ENCODE measurements at regions not wholly inside any gene's neighbourhood (a gene's known extent, or its start where the extent isn't known, plus 50 kb on each side); places are given as distances from the start of the nearest gene placed in this dataset.
"Not testable (repeated sequence)": the region's sequence is repeated elsewhere in the genome, so short reads cannot be mapped to it uniquely, and the experiment has no call there.

DNA sequence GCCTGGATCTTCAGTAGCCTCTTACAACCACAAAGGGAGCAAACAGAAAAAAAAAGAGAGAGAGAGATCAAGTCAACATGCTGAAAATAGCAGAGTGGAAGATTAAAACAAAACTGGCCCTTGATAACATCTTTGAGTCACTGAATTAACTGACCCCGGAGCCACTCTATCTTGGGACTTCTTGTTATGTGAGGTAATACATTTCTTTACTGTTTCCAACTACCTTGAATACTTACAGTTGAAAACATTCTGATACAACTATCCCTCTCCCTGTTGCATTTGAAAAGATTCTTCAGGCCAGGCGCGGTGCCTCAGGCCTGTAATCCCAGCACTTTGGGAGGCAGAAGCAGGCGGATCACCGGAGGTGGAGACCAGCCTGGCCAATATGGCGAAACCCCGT is 208.1 kb downstream of the MEMO1 start:
- Histone ChIP-seq H3K36me3 (ENCODE audit: control insufficient read depth, insufficient read depth, low read length) (no peaks in the 10 kb centered on the region), H3K4me3 (ENCODE audit: low read depth, low read length) (no peak overlapping the region), H3K27me3 (ENCODE audit: control insufficient read depth, insufficient read depth, low read length) (no peaks in the 10 kb centered on the region)
- no peak for DNase-seq (ENCODE audit: low read depth)
- ChIA-PET CTCF (interaction anchor here (0.6 kb wide), 1 partner anchor 160 kb away, joined by 3 read pairs; no protein-coding TSS in a partner anchor), POLR2A (no interaction called here)
- TF ChIP-seq, protein P1, sequence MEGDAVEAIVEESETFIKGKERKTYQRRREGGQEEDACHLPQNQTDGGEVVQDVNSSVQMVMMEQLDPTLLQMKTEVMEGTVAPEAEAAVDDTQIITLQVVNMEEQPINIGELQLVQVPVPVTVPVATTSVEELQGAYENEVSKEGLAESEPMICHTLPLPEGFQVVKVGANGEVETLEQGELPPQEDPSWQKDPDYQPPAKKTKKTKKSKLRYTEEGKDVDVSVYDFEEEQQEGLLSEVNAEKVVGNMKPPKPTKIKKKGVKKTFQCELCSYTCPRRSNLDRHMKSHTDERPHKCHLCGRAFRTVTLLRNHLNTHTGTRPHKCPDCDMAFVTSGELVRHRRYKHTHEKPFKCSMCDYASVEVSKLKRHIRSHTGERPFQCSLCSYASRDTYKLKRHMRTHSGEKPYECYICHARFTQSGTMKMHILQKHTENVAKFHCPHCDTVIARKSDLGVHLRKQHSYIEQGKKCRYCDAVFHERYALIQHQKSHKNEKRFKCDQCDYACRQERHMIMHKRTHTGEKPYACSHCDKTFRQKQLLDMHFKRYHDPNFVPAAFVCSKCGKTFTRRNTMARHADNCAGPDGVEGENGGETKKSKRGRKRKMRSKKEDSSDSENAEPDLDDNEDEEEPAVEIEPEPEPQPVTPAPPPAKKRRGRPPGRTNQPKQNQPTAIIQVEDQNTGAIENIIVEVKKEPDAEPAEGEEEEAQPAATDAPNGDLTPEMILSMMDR (IDR thresholded peaks at IDR 0.05; ENCODE audit: insufficient read depth, low read depth, low read length) = no peak

DNA sequence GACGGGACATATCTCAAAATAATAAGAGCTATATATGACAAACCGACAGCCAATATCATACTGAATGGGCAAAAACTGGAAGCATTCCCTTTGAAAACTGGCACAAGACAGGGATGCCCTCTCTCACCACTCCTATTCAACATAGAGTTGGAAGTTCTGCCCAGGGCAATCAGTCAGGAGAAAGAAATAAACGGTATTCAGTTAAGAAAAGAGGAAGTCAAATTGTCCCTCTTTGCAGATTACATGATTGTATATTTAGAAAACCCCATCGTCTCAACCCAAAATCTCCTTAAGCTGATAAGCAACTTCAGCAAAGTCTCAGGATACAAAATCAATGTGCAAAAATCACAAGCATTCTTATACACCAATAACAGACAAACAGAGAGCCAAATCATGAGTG is 211.5 kb downstream of the MEMO1 start:
- POLR2A ChIA-PET; CTCF ChIA-PET; DNase-seq (ENCODE audit: low read depth); H3K36me3 ChIP-seq (ENCODE audit: control insufficient read depth, insufficient read depth, low read length); H3K27me3 ChIP-seq (ENCODE audit: control insufficient read depth, insufficient read depth, low read length); H3K4me3 ChIP-seq (ENCODE audit: low read depth, low read length): not testable (repeated sequence)

DNA sequence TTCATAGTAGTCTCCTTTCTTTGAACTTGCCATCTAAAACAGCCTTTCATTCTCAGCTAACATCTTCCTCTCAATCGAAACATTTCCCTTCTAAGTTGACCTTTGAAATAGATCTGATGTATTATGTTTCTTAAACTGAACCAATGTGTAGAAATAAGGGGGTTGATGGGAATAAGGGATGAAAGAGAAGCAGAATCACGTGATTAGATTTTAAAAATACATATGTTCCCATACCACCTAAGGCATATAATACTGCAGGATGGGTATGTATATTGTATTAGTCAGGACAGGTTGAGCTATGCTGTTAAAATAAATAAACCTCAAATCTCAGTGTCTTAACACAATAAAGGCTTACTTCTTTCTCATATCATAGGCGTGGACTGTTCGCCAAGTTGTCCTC is 207.5 kb upstream of the SRD5A2 start:
- CTCF ChIA-PET = no interaction called here

DNA sequence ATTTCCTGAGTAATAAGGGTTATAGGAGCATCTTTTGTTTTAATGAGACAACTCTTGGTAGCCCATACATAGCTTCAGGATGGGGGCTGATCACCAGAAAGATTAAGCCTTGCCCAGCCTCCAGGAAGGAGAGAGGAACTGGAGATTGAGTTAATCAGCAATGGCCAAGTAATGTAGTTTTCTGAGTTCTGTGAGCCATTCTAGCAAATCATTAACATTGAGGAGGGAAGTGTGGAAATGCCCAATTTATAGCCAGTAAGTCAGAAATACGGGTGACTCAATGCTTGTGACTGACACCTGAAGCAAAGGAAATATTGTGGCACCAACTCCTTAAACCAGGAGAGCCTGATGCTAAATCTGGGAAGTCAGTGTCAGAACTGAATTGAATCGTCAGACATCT is 205.1 kb upstream of the SRD5A2 start:
- no peaks in the 10 kb centered on the region for H3K36me3 ChIP-seq (ENCODE audit: control insufficient read depth, insufficient read depth, low read length)
- H3K27me3 ChIP-seq (ENCODE audit: control insufficient read depth, insufficient read depth, low read length) = no peaks in the 10 kb centered on the region
- TF ChIP-seq, protein P1 (IDR thresholded peaks at IDR 0.05; ENCODE audit: insufficient read depth, low read depth, low read length) = no peak
- no peak overlapping the region for H3K4me3 ChIP-seq (ENCODE audit: low read depth, low read length)
- ChIA-PET CTCF (no interaction called here), POLR2A (no interaction called here)
- no peak for DNase-seq (ENCODE audit: low read depth)

More for the DNA sequence above, 207.5 kb upstream of the SRD5A2 start:
- H3K4me3 ChIP-seq (ENCODE audit: low read depth, low read length) = no peak overlapping the region
- DNase-seq (ENCODE audit: low read depth) = no peak
- TF ChIP-seq, protein P1 (IDR thresholded peaks at IDR 0.05; ENCODE audit: insufficient read depth, low read depth, low read length) = no peak
- no peaks in the 10 kb centered on the region for H3K36me3 ChIP-seq (ENCODE audit: control insufficient read depth, insufficient read depth, low read length)
- no peaks in the 10 kb centered on the region for H3K27me3 ChIP-seq (ENCODE audit: control insufficient read depth, insufficient read depth, low read length)
- POLR2A ChIA-PET = no interaction called here

DNA sequence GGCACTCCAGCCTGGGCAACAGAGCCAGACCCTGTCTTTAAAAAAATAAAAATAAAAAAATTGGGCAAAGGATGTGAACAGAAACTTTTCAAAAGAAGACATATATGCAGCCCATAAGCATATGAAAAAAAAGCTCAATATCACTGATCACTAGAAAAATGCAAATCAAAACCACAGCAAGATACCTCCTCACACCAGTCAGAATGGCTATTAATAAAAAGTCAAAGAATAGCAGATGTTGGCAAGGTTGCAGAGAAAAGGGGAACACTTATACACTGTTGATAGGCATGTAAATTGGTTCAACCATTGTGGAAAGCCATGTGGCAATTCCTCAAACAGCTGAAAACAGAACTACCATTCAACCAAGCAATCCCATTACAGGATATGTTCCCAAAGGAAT is 204.1 kb upstream of the SRD5A2 start:
- no peak for DNase-seq (ENCODE audit: low read depth)
- POLR2A ChIA-PET = no interaction called here

DNA sequence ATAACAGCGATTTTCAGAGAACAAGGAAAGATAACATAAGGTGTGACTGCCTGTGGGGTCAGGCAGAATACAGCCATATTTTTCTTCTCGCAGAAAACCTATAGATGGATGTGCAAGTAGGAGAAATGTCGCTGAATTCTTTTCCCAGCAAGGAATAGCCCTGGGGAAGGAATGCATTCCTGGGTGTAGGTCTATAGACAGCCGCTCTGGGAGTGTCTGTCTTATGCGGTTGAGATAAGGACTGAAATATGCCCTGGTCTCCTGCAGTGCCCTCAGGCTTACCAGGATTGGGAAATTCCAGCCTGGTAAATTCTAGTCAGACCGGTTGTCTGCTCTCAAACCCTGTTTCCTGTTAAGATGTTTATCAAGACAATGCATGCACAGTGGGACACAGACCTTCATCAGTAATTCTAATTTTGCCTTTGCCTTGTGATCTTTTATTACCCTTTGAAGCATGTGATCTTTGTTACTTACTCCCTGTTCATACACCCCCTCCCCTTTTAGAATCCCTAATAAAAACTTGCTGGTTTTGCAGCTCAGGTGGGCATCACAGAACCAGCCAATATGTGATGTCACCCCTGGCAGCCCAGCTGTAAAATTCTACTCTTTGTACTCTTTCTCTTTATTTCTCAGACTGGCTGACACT is 202.8 kb upstream of the SRD5A2 start:
- not testable (repeated sequence) for DNase-seq (ENCODE audit: low read depth)
- CTCF ChIA-PET = interaction anchor here (0.6 kb wide), 1 partner anchor 17 kb away, joined by 3 read pairs; no protein-coding TSS in a partner anchor

More for the DNA sequence above, 204.1 kb upstream of the SRD5A2 start:
- TF ChIP-seq, protein P1 (IDR thresholded peaks at IDR 0.05; ENCODE audit: insufficient read depth, low read depth, low read length) = no peak
- no peaks in the 10 kb centered on the region for H3K27me3 ChIP-seq (ENCODE audit: control insufficient read depth, insufficient read depth, low read length)
- H3K4me3 ChIP-seq (ENCODE audit: low read depth, low read length) = no peak overlapping the region
- H3K36me3 ChIP-seq (ENCODE audit: control insufficient read depth, insufficient read depth, low read length) = no peaks in the 10 kb centered on the region
- CTCF ChIA-PET = no interaction called here

More for the DNA sequence above, 202.8 kb upstream of the SRD5A2 start:
- H3K36me3 ChIP-seq (ENCODE audit: control insufficient read depth, insufficient read depth, low read length); POLR2A ChIA-PET; H3K4me3 ChIP-seq (ENCODE audit: low read depth, low read length); H3K27me3 ChIP-seq (ENCODE audit: control insufficient read depth, insufficient read depth, low read length): not testable (repeated sequence)

Data from BJ (cell line).